Ascending aorta (tissue), 2 donors: ENCODE measurements at regions not wholly inside any gene's neighbourhood (a gene's known extent, or its start where the extent isn't known, plus 50 kb on each side); places are given as distances from the start of the nearest gene placed in this dataset.

Experiments used
- DNase-seq, 2 donors: peaks; one replicate each; pipeline ENCODE4 v3.0.0-alpha.2; 2019; ENCODE audit warnings: low spot score in 2 of 2
- H3K27ac ChIP-seq, 2 donors: fragments of 200-600 bp; sonication (generic); one replicate each; pipeline ENCODE4 v1.5.1; 2016 to 2017; ENCODE audit warnings: mild to moderate bottlenecking in 1 of 2
- H3K27me3 ChIP-seq: fragments of 200-600 bp; sonication (generic); one replicate; pipeline ENCODE4 v1.5.1; 2017
- H3K36me3 ChIP-seq, 2 donors: fragments of 200-600 bp; sonication (generic); one replicate each; pipeline ENCODE4 v1.5.1; 2016
- H3K4me1 ChIP-seq, 2 donors: fragments of 200-600 bp; sonication (generic); one replicate each; pipeline ENCODE4 v1.5.1; 2016 to 2017; ENCODE audit warnings: mild to moderate bottlenecking in 1 of 2
- H3K4me3 ChIP-seq, 2 donors: fragments of 200-600 bp; sonication (generic); one replicate each; pipeline ENCODE4 v1.5.1; 2016 to 2017; ENCODE audit warnings: mild to moderate bottlenecking in 1 of 2
- H3K9me3 ChIP-seq, 2 donors: fragments of 200-600 bp; sonication (generic); one replicate each; pipeline ENCODE4 v1.5.1; 2016
- CTCF ChIP-seq, 3 experiments: fragments of 200-600 bp in 2 of 3; fragments of 450-650 bp in 1 of 3; sonication (generic) in 2 of 3; IDR thresholded peaks; one replicate each; pipeline ENCODE4 v1.5.1; 2016 to 2019; ENCODE audit warnings: antibody characterized with exemption in 3 of 3, mild to moderate bottlenecking in 1 of 3, moderate library complexity in 1 of 3
- intact Hi-C: fragments of 100-400 bp; cut with DNase I; formaldehyde crosslinking; loops from one replicate; pipeline ENCODE4 v1.15.1; 2023

DNA sequence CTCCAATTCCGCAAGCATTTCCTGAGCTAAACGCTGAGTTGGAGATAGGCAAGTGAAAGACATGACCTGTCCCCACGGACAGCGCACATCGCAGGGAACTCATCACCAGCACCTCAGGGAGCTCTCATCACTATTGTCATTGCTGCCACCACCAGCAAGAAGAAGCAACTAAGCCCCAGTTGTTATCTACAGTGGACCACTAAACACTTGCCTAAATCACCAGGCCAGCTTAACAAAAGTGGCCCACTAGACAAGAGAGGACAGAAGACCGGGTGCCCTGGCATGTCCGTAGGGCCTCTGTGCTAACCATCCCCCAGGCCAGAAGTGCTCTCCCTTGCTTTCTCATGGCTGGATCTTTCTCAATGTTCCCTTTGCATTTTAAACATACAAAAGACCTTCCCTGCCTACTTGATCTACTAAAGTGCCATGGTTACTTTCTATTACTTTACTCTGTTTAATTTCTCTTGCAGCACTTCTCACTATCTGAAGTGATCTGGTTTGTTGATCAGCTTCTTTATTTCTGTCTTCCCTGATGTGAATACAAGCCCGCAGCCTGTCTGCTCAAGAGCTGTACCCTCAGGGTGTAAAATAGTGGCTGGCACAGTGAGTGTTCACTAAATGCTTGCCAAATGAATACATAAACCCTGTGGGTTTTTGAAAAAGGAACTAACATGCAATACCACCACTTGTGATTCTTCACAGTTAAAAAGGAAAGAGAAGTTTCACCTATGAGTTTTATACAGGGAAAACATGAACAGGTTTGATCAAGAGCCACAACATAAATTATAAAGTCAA is 60.9 kb upstream of the RFLNA start:
- Histone ChIP-seq H3K4me3 (no peak overlapping the region), H3K27ac (no peak overlapping the region), H3K36me3 (no peaks in the 10 kb centered on the region), H3K4me1 (no peaks in the 10 kb centered on the region), H3K27me3 (no peaks in the 10 kb centered on the region), H3K9me3 (no peaks in the 10 kb centered on the region)
- intact Hi-C loops = no loop called here
- no peak for DNase-seq
- no peak for TF ChIP-seq CTCF (IDR thresholded peaks at IDR 0.05)

GRCh38 chr12:124236625-124237031 is 58.3 kb upstream of the RFLNA start:
- intact Hi-C loops = no loop called here
- no peak for TF ChIP-seq CTCF (IDR thresholded peaks at IDR 0.05)
- H3K36me3 ChIP-seq = no peaks in the 10 kb centered on the region

GRCh38 chr12:124238886-124239285 is 56.0 kb upstream of the RFLNA start:
- Histone ChIP-seq H3K27me3 (no peaks in the 10 kb centered on the region), H3K4me3 (no peak overlapping the region), H3K36me3 (no peaks in the 10 kb centered on the region), H3K4me1 (no peaks in the 10 kb centered on the region), H3K27ac (no peak overlapping the region), H3K9me3 (no peaks in the 10 kb centered on the region)
- no peak for DNase-seq
- intact Hi-C loops = no loop called here
- TF ChIP-seq CTCF (IDR thresholded peaks at IDR 0.05) = no peak

More at GRCh38 chr12:124236625-124237031, 58.3 kb upstream of the RFLNA start:
- no peak for DNase-seq
- H3K9me3 ChIP-seq = no peaks in the 10 kb centered on the region
- no peak overlapping the region for H3K27ac ChIP-seq
- no peaks in the 10 kb centered on the region for H3K27me3 ChIP-seq
- H3K4me3 ChIP-seq = no peak overlapping the region
- H3K4me1 ChIP-seq = no peaks in the 10 kb centered on the region

GRCh38 chr12:124240493-124240892 is 54.4 kb upstream of the RFLNA start:
- Histone ChIP-seq H3K4me3 (no peak overlapping the region), H3K36me3 (no peaks in the 10 kb centered on the region), H3K9me3 (no peaks in the 10 kb centered on the region), H3K4me1 (no peaks in the 10 kb centered on the region), H3K27ac (no peak overlapping the region), H3K27me3 (no peaks in the 10 kb centered on the region)
- intact Hi-C loops = no loop called here
- no peak for DNase-seq
- no peak for TF ChIP-seq CTCF (IDR thresholded peaks at IDR 0.05)

DNA sequence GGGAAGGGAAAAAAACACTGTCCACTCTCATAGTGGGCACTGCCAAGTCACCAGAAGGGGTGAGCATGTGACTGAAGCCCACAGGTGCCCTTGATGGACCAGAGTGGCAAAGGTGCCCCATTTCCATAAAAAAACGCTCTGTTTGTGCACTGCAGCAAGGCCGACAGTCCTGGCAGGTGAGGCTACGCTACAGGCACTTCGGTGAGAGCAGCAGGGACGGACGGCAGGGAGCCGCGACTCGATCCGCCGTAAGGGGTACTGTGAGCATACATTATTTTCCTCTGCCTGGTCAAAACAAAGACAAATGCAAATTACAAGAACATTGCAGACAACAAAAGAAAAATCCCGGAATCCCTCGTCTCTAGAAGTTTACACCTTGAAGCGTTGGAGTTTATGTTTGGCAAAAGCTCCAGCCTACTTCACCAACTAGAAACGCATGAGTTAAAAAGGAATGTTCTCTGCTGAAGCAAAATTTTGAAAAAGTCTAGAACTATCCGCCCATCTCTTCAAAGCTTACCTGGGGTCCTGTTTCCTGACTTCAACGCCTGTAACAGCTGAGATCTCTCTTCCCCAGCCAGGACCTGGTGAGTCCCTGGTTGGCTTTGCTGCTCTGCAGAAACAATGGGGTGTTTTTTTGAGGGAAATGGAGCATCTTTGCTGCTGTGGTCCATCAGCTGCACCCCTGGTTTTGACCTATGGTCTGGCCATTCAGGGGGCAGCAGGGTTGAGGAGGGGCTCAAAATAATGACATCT is 52.9 kb upstream of the RFLNA start:
- intact Hi-C loops = no loop called here
- TF ChIP-seq CTCF (IDR thresholded peaks at IDR 0.05) = no peak
- no peaks in the 10 kb centered on the region for H3K36me3 ChIP-seq
- H3K27me3 ChIP-seq = no peaks in the 10 kb centered on the region
- no peak for DNase-seq
- H3K4me1 ChIP-seq = no peaks in the 10 kb centered on the region
- no peak overlapping the region for H3K4me3 ChIP-seq
- peaks cover 0 to 4% of the 10 kb centered on the region in 2 donors for H3K9me3 ChIP-seq
- H3K27ac ChIP-seq = no peak overlapping the region
